Aorta (tissue), 5 donors: ENCODE measurements at regions not wholly inside any gene's neighbourhood (a gene's known extent, or its start where the extent isn't known, plus 50 kb on each side); places are given as distances from the start of the nearest gene placed in this dataset.

Experiments
- ATAC-seq: fragments of 200-7000 bp; cut with Tn5 transposase; one replicate; pipeline ENCODE4 v1.9.1; 2022; ENCODE audit warnings: moderate library complexity; ENCODE audit not compliant: low FRiP score
- DNase-seq, 2 donors: peaks; one replicate each; pipeline ENCODE4 v3.0.0-alpha.2; 2020
- H3K27ac ChIP-seq, 2 donors: one replicate each; pipeline ENCODE4 v1.5.1; 2013; ENCODE audit warnings: low read length in 2 of 2, mild to moderate bottlenecking in 2 of 2, moderate library complexity in 2 of 2, control low read depth in 1 of 2, inconsistent platforms in 1 of 2, low read depth in 1 of 2
- H3K27me3 ChIP-seq, 2 donors: one replicate each; pipeline ENCODE4 v1.6.1; 2013; ENCODE audit warnings: control low read depth in 1 of 2, low read length in 1 of 2, mild to moderate bottlenecking in 1 of 2, moderate library complexity in 1 of 2; ENCODE audit not compliant: insufficient read depth in 2 of 2, control insufficient read depth in 1 of 2
- H3K36me3 ChIP-seq, 2 donors: one replicate each; pipeline ENCODE4 v1.6.1; 2013; ENCODE audit warnings: control low read depth in 1 of 2, low read length in 1 of 2, mild to moderate bottlenecking in 1 of 2; ENCODE audit not compliant: insufficient read depth in 2 of 2, control insufficient read depth in 1 of 2
- H3K4me1 ChIP-seq, 2 donors: one replicate each; pipeline ENCODE4 v1.6.1; 2013; ENCODE audit warnings: low read length in 2 of 2, control low read depth in 1 of 2, mild to moderate bottlenecking in 1 of 2, moderate library complexity in 1 of 2; ENCODE audit not compliant: insufficient read depth in 2 of 2, control insufficient read depth in 1 of 2
- H3K4me3 ChIP-seq, 2 donors: one replicate each; pipeline ENCODE4 v1.5.1; 2013; ENCODE audit warnings: low read length in 2 of 2, control low read depth in 1 of 2, mild to moderate bottlenecking in 1 of 2
- H3K9me3 ChIP-seq: one replicate; pipeline ENCODE4 v1.6.1; 2013; ENCODE audit warnings: mild to moderate bottlenecking, low read length; ENCODE audit not compliant: control insufficient read depth
- WGBS, 2 donors: extraction: QIAGEN DNeasy Blood & Tissue Kit; methylation state at CpG; one replicate each; pipeline ENCODE4 v1.1.7; 2013; 5-methylcytosine and 5-hydroxymethylcytosine counted together
- intact Hi-C, 2 donors: fragments of 100-400 bp; cut with DNase I; formaldehyde crosslinking; loops; one replicate each; pipeline versions ENCODE4 v1.14.2 to v1.15.0; 2022
- donor health status: healthy with polysubstance abuse.
- donor health status: Bipolar disorder and iron deficiency.
- donor health status: DM: no; HTN: no; CAD: no.
- donor health status: DM: no; HTN: no; CAD: no.
- donor health status: DM: yes; HTN: yes; CAD: no.

DNA sequence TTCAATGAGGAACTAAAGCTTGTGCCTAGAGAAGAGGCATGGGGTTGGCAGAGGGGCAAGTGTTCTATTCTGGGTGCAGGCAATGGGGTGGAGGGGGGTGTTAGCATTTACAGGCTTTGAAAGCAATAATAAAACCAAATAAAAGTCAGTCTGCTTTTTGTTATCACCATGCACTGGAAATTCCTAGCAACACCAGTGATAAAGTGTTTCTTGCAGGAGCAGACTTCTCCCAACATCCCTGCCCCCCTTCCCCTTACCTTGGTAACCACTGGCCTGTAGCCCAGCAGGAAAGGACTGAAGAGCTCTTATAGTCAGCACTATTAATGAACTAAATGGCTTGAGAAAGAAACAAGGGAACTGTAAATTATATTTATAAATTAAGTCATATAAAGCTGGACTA, 65.2 kb upstream of the SESN3 start:
- no peaks in the 10 kb centered on the region for H3K9me3 ChIP-seq
- no peak overlapping the region for H3K27ac ChIP-seq
- intact Hi-C loops = no loop called here
- no peak for ATAC-seq
- peaks cover 0 to 1% of the 10 kb centered on the region in 2 donors for H3K4me1 ChIP-seq
- no peaks in the 10 kb centered on the region for H3K36me3 ChIP-seq
- no peak for DNase-seq
- no peak overlapping the region for H3K4me3 ChIP-seq
- H3K27me3 ChIP-seq = no peaks in the 10 kb centered on the region

- 92 to 96% methylated on average over 8 of the region's 8 CpGs for WGBS, 2 donors
- H3K27me3 ChIP-seq = no peaks in the 10 kb centered on the region
- DNase-seq (no peak), ATAC-seq (no peak)
- H3K27ac ChIP-seq = no peak overlapping the region
- H3K4me1 ChIP-seq = no peaks in the 10 kb centered on the region
- H3K36me3 ChIP-seq = no peaks in the 10 kb centered on the region
- no peaks in the 10 kb centered on the region for H3K9me3 ChIP-seq
- intact Hi-C loops = no loop called here
- H3K4me3 ChIP-seq = no peak overlapping the region
These were observed 64.6 kb upstream of the SESN3 start for GRCh38 chr11:95295382-95296149.

- no peaks in the 10 kb centered on the region for H3K27me3 ChIP-seq
- 93% methylated on average over 1 of the region's 1 CpG for WGBS, 2 donors
- no peaks in the 10 kb centered on the region for H3K4me1 ChIP-seq
- H3K27ac ChIP-seq = no peak overlapping the region
- ATAC-seq = no peak
- H3K4me3 ChIP-seq = no peak overlapping the region
- DNase-seq = no peak
- H3K9me3 ChIP-seq = no peaks in the 10 kb centered on the region
- H3K36me3 ChIP-seq = no peaks in the 10 kb centered on the region
- intact Hi-C loops = no loop called here
These were observed 63.7 kb upstream of the SESN3 start for GRCh38 chr11:95294701-95295100.

DNA sequence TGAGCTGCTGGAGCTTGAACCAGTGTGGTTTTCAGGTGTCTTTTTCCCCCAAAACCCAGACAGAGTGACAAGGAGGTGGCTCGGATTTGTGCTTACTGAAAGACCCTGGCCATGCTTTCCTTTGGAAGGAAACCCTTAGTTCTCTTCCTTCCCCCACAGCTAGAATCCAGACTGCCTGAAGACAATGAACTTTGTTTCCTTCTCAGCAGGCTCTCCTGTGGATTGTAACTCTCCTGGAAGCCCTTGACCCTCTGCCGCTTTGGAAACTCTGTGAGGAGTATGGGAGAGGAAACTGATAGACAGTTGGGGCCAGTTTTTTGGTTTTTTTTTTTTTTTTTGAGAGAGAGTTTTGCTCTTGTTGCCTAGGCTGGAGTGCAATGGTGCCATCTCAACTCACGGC, 62.1 kb upstream of the SESN3 start:
- Histone ChIP-seq H3K36me3 (no peaks in the 10 kb centered on the region), H3K9me3 (no peaks in the 10 kb centered on the region), H3K4me1 (no peaks in the 10 kb centered on the region), H3K27me3 (no peaks in the 10 kb centered on the region), H3K27ac (no peak overlapping the region), H3K4me3 (no peak overlapping the region)
- ATAC-seq (no peak), DNase-seq (no peak)
- intact Hi-C loops = no loop called here
- 97% methylated on average over 3 of the region's 3 CpGs for WGBS, 2 donors

GRCh38 chr11:95291946-95292345, 60.9 kb upstream of the SESN3 start:
- Histone ChIP-seq H3K27ac (no peak overlapping the region), H3K27me3 (no peaks in the 10 kb centered on the region), H3K4me3 (no peak overlapping the region), H3K9me3 (no peaks in the 10 kb centered on the region), H3K36me3 (no peaks in the 10 kb centered on the region), H3K4me1 (no peaks in the 10 kb centered on the region)
- 80 to 83% methylated on average over 4 of the region's 4 CpGs for WGBS, 2 donors
- intact Hi-C loops = no loop called here
- DNase-seq (no peak), ATAC-seq (no peak)

- Histone ChIP-seq H3K27ac (no peak overlapping the region), H3K9me3 (no peaks in the 10 kb centered on the region), H3K27me3 (no peaks in the 10 kb centered on the region), H3K36me3 (no peaks in the 10 kb centered on the region), H3K4me1 (no peaks in the 10 kb centered on the region), H3K4me3 (no peak overlapping the region)
- DNase-seq (no peak), ATAC-seq (no peak)
- WGBS, 2 donors = 94 to 97% methylated on average over 2 of the region's 2 CpGs
- intact Hi-C loops = no loop called here
These were observed 58.5 kb upstream of the SESN3 start for GRCh38 chr11:95289378-95290101.

DNA sequence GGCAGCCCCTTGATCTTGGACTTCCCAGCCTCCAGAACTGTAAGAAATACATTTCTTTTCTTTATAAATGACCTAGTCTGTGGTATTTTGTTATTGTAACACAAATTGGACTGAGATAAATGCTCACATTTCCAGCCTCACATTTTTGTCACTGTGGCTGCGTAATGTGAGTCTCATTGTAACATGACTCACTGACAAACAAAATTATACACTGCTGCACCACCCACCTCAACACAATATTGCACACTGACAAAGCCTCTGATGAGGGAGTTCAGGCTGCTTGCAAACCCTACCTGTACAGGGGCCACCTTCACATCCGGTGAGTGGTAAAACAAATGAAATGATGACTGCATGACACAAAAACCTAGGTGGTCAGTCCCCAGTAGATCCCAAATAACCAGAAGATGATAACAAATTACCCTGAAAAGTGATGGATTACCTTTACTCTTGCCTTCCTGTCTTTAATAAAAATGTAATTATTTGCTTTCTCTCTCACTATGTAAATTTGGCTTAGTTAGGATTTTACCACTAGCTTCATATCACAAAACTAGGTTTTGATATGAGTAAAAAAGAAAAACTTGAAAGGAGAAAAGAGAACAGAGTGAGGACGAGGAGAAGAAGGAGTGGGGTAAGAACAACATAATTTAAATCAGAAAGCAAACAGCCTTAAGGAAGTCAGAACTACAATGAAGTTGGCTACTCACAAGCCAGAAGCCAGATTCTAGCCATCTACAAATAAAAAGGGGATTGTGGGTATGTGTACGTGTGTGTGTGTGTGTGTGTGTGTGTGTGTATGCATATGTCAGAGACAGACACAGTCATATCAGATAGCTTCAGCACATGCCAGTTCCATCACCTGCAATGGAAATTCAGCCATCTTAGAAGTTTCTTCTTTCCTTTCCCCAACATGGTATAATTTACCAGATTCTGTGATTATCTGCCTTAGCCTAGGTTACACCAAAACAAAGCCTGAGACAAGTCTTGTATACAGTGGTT, 53.4 kb upstream of the SESN3 start:
- no peak overlapping the region for H3K27ac ChIP-seq
- peaks cover 0 to 4% of the 10 kb centered on the region in 2 donors for H3K4me1 ChIP-seq
- H3K36me3 ChIP-seq = no peaks in the 10 kb centered on the region
- H3K4me3 ChIP-seq = no peak overlapping the region
- H3K27me3 ChIP-seq = no peaks in the 10 kb centered on the region
- H3K9me3 ChIP-seq = peaks cover 1% of the 10 kb centered on the region
- intact Hi-C loops = no loop called here
- 84 to 87% methylated on average over 4 of the region's 4 CpGs for WGBS, 2 donors
- ATAC-seq (no peak), DNase-seq (no peak)

DNA sequence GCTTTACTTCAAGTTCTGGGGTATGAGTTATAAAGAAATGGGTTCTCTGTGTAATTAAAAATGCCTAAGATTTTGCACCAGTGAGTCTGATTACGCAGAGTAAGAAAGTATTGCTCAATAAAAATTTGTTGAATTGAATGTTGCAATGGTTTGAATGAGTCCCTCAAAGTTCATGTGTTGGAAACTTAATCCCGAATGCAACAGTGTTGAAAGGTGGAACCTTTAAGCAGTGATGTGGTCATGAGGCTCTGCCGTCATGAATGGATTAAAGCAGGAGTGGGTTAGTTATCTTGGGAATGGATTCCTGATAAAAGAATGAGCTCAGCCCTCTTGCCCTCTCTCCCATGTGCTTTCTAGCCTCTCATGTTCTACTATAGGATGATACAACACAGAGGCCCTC, 52.6 kb upstream of the SESN3 start:
- intact Hi-C loops = no loop called here
- H3K4me3 ChIP-seq = no peak overlapping the region
- peaks cover 0 to 4% of the 10 kb centered on the region in 2 donors for H3K4me1 ChIP-seq
- no peak for ATAC-seq
- H3K36me3 ChIP-seq = no peaks in the 10 kb centered on the region
- H3K27me3 ChIP-seq = no peaks in the 10 kb centered on the region
- 86 to 92% methylated on average over 3 of the region's 3 CpGs for WGBS, 2 donors
- no peak for DNase-seq
- no peak overlapping the region for H3K27ac ChIP-seq
- peaks cover 1% of the 10 kb centered on the region for H3K9me3 ChIP-seq
